Middle frontal gyrus (tissue), 1 donor: ENCODE measurements at regions not wholly inside any gene's neighbourhood (a gene's known extent, or its start where the extent isn't known, plus 50 kb on each side); places are given as distances from the start of the nearest gene placed in this dataset.
"Not testable (repeated sequence)": the region's sequence is repeated elsewhere in the genome, so short reads cannot be mapped to it uniquely, and the experiment has no call there.

Experiments used
- DNase-seq: peaks from one replicate; pipeline ENCODE4 v3.0.0-alpha.2; 2015; ENCODE audit warnings: low spot score; ENCODE audit errors: extremely low spot score

DNA sequence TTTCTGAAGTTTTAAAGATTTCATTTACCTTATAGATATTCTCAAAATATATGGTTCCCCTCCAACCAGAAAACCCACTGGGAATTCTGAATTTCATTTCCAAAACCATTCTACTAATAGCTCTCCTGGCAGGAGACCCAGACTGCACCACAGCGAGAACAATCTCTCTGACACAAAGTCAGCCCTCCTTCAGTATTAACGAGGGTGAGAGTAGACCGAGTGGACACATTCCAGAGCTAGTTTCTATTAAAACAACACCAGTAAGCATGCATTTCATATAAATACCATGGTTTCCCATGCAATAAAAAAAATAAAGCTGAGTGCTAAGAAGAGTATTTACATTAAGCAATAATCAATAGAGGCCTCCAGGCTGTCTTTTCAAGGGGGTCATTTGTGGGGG is 899.6 kb upstream of the SLC35B3 start:
- DNase-seq: no peak

DNA sequence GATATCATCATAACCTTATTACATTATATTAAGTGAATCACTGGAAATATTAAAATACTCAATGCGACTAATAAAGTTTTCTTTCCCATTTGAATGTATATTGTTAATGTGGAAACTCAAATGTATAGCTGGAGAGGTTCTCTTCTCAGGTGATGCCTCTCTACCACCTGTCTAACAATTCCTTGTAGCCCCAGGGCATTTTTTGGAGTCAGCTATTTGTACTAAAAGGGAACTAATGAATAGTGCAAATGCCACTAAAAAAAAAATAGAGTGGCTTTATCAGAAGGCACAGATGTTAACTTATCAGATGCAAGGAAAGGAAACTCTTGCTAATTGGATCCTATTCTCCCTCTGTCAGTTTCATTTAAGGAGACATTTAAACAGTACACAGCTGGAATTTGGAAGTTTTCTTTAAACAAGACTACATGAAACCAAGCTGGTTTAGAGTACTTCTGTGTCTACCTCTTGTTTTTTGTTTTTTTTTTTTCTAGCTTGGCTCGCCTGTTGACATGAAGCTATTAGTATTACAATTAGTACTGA is 897.0 kb upstream of the SLC35B3 start:
- no peak for DNase-seq

DNA sequence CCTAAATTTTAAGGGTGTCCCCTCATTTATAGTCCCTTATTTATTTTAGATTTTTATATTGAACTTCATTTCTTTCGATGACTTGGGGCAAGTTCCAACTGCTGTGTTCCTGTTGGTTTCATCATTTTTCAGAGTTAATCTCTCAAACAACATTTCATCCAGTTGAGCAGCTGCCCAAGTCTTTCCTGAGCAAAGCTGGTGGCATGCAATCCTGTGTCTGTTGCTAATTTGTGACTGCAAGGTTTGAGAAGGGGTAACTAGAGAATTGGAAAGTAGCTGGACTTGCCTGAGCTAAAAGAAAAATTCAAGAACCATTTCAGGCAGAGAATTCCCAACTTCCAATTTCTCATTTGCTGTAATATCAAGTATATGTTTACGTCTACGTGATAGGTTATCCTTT is 881.5 kb upstream of the SLC35B3 start:
- DNase-seq: no peak

DNA sequence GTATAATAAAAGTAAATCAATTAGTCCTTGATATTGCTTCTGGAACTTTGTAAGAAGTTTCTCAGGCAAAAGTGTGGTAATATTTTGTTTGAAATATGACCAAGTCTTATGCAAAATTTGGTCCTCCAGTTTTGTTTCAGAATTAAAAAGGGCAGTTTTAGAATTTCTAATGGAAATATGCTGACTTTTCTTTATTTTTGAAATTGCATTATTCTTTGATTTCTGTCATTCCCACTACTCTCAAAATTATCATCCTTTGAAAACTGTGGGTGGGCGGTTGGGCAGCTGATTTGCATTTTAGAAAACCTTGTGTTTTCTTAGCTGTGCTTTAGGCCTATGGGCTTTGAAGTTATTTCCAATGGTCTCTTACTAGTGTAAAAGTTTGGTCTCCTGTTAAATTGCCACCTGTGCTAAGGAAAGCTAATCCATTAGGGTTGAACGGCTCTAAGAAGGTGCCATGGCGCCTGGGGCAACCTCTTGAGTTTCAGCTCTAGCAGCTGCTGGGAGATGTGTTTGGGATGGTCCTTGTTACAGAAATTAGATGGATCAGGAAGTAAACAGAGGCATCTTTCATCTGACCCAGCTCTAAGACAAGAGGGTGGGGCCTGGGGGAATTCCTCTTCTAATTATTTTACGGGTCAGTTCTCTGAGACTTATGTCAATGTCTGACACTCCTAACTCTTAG is 880.8 kb upstream of the SLC35B3 start:
- no peak for DNase-seq

DNA sequence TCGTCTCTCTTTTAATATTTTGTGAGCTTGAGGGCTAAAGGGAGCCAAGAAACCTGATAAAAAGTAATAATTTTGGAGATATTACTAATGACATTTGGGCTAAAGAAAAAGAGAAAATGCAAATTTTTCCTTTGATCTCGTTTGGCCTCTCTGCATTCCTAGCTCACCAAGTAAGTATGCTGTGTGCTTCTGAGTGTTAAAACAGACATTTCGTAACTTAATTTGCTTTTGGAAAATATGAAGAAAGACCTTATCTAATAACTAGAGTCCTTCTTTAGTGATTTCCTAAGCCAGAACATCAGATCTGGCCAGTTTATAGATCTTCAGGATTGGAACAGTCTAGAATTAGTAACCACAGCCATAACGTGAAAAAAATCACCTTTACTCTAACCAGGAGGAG is 872.9 kb upstream of the SLC35B3 start:
- no peak for DNase-seq

DNA sequence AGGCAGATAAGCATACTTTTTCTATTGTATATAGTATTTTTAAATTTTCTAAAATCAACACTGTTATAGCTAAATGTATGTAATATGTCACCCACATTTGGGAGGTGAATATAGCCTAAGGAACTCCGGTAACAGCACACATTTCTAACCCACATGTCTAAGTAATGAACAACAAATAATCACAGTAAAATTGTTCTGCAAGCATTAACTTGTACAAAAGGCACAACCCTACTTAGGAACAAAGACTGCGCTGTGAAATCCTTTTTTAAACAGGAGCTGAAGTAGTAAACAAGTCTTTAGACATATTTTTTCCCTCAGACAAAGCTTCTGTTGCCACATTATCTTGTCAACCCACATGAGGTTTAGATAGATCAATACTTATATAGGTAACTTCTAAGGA is 872.4 kb upstream of the SLC35B3 start:
- no peak for DNase-seq

DNA sequence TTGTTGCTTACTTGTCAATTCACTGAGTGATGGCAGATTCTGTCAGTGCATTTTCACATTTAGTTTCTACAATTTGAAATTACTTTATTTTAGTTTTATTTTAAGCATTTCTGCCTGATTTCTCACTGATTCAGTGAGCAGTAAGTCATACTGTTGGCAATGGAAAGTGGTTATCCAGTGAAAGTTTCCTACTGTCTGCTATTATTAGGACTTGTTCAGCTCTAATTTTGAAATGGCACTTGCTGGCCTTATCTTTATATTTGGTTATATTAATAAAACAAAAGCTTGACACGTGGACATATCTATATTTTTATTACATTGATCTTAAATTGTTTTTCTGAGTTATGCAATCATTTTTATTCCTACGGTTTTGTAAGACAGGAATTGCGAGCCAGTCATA is 871.8 kb upstream of the SLC35B3 start:
- no peak for DNase-seq

DNA sequence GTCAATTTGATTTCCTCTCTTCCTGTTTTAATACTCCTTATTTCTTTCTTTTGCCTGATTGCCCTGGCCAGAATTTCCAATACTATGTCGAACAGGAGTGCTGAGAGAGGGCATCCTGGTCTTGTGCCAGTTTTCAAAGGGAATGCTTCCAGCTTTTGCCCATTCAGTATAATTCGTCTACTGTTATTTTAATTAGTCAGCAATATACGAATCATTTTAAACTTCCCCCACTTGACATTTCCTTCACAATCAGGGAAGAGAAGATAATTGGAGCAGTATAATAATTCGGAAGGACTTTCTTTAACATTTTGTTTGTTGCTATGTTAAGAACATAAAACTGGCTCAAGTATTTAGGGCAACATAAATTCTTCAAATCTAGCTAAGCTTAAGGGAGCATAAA is 860.3 kb upstream of the SLC35B3 start:
- no peak for DNase-seq

DNA sequence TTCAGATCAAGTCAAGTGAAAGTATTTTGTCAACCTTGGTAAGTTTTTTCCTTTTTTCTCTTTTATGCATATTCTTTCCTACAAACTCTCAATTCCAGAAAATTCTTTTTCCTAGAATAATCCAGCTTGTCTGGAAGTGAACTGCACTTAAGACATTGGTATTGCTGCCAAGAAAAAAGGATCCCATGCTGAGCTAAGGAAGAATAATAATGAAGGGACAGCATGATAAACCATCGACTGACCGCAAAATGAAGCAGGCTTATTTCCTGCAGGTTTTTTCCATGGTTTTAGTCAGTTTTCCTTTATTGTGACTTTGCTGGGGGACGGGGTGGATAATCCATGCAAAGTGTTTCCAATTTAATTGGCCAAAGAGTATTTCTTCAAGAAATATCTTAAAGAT is 857.6 kb upstream of the SLC35B3 start:
- DNase-seq: no peak

DNA sequence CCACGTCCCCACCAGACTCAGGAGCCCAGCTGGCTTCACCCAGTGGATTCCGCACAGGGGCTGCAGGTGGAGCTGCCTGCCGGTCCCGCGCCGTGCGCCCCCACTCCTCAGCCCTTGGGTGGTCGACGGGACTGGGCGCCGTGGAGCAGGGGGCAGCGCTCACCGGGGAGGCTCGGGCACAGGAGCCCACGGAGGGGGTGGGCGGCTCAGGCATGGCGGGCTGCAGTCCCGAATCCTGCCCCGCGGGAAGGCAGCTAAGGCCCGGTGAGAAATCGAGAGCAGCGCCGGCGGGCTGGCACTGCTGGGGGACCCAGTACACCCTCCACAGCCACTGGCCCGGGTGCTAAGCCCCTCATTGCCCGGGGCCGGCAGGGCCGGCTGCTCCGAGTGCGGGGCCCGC is 855.0 kb upstream of the SLC35B3 start:
- not testable (repeated sequence) for DNase-seq

DNA sequence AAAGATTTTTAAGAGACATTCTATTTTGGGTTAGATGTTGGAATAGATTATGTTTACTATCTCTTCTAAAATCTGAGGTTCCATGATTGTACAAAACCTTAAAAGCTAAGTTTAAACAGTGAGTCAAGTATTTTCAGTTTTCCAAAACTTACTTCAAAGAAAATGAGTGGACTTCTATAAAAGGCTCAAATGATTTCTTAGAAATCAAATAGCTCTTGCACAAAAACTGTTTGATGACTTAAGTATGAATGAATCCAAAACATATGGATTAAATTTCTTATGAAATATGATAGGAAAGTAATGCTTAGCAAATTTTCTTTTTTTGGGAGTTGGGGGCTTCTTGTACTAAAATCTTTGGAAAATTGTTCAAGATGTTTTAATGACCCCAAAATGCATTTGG is 837.3 kb upstream of the SLC35B3 start:
- DNase-seq: no peak

DNA sequence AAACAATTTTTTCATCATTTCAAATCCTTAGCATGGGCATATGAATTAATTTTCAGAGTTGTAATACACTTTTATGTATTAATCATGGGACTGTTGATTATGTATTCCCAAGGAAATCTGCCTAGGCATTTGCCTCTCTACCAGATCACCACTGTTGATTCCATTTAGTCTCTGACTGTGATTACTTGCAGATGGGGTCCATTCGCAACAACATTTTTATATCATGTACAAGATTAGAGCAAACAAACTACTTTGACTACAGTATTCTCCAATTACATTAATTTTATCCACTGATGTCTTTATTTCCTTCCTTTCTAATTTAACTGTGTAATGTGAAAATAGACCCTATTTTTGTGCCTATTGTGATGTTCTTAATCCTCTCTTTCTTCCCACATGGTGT is 831.4 kb upstream of the SLC35B3 start:
- no peak for DNase-seq

DNA sequence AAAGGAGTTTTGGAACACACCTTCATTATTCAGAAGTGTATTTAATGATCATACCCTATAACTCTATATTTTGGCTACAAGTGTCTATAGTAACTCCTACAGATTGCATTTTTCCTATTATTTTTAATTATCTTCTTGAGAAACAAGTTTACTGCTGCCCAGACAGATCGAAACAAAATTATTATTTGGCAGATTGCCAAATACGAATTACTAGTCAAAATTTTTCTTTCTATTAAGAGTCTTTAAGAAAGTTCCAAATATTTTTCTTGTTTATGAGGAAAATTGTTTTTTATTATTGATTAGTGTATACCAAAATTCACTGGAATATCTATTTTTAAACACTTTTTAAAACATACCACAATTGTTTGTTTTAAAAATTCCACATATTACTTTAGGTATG is 821.9 kb upstream of the SLC35B3 start:
- no peak for DNase-seq

DNA sequence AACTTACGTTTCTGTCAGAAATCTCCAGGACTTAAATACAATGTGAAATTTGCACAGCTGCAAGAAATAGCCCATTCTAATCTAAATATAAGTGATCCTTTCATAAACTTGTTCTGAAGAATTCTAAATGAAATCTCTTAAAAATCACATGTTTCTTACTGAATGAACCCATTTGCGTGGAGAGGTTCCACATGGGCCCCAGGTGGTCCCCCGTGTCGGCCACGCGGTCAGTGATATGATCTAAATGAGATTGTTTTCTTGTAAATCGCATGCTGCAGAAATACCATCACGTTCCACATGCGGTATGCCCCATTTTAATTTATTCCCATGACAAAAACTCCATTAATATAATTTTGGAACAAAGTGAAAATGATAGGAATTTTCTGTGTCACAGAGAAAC is 818.9 kb upstream of the SLC35B3 start:
- DNase-seq: no peak

DNA sequence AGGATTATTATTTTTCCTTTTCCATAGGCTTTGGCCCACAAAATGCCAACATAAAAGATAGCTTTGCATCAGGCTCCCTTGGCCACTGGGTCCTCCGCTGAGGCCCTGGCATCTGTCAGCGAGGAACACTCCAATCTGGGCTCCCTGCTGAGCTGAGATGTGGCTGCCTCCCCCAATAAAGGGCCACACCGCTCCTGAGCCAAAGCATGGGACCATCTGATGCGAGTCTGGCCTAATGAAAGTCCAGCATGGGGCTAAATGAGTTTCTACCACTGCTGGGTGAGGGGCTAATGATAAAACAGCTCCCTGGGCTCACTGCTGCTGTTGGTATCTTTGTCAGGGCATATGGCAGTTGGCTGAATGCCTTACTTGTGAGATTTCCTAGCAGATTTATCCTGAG is 817.5 kb upstream of the SLC35B3 start:
- DNase-seq: no peak

DNA sequence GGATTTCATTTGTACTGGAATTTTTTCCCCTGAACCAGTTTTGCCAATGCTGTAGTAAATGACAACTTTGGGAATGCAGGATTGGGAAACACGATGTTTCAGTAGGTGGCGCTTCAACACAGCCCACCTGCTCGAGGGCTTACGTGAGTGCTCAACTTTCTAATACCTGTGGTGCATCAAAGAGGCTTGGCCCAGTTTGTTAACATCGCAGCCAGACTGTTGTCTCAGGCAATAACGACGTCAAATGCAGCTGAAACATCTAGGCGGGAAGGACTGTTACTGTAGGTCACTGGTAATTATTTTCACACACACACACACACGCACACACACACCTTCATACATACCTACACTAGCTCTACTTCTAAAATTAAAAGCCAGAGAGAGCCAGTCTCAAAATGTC is 815.5 kb upstream of the SLC35B3 start:
- no peak for DNase-seq

DNA sequence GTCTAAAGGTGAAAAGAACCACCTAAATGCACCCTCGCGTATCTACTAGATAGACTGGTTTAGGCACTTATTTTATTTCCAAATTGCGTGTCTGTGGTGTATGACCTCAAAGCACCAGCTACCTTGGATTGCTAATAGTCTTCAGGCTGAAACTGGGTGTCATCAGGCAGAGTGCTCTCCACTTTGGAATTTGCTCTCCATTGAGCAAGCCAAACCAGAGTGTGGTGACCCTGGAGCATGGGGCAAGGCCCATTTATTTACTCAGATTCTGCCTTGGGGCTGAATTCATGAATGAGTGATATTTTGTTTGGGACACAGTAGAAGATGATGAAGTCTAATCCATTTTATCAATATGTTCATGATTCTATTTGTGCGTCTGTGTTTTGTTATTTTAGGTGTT is 812.8 kb upstream of the SLC35B3 start:
- DNase-seq: no peak

DNA sequence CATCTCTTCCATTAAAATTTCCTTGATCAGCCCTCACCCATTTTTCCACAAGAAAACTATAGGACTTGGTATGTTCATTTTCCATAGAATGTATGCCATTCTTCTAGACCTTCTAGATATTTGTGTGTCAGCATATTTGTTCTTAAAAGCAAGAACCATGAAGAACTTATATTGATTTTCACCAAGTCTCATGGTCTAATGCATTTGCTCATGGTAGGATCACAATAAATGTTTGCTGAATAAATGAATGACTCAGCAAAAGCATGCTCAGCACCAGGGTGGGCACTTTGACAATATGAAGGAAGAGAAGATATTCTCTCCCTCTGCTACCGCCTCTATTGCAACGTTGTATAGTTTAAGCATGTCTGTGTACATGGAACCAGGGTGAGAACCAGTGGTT is 805.5 kb upstream of the SLC35B3 start:
- DNase-seq: no peak

DNA sequence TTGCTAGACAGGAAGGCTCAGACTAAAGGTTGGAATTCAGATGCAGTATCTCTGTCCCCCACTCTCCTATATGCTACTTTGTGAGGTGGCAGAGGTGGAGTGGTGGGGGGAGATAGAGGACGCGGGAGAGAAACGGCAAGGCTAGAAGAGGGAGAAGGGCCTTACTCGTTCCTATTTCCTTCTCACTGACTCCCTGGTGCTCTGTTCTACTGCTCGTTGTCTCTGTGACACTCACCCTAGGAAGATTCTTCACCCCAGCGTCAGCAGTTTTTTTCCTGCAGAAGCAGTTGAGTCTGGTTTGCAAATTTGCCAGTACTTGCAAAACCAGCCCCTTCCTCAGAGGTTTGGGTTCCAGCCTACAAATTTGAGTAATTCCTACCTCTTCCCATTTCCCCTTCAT is 801.1 kb upstream of the SLC35B3 start:
- DNase-seq: no peak

DNA sequence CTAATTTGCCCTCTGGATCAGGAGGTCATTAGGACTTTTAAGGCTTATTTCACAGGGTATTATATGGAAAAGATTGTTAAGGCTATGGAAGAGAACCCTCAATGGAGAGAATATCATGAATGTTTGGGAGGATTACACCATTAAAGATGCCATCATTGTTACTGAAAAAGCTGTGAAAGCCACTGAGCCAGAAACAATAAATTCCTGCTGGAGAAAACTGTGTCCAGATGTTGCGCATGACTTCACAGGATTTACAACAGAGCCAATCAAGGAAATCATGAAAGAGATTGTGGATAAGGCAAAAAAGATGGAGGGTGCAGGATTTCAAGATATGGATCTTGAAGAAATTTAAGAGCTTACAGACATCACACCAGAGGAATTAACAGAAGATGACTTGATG is 798.3 kb upstream of the SLC35B3 start:
- DNase-seq: no peak

DNA sequence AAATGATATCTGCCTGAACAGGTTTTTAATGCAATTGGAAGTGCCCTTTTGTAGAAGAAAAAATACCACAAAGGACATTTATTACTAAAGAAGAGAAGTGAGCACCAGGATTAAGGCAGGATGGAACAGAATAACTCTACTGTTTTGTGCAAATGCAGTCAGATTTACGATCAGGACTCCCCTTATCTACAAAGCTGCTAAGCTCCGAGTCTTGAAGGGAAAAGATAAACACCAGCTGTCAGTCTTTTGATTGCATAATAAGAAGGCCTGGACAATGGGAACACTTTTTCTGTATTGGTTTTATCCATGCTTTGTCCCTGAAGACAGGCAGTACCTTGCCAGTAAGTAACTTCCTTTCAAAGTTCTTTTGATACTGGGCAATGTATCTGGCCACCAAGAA is 797.9 kb upstream of the SLC35B3 start:
- no peak for DNase-seq

DNA sequence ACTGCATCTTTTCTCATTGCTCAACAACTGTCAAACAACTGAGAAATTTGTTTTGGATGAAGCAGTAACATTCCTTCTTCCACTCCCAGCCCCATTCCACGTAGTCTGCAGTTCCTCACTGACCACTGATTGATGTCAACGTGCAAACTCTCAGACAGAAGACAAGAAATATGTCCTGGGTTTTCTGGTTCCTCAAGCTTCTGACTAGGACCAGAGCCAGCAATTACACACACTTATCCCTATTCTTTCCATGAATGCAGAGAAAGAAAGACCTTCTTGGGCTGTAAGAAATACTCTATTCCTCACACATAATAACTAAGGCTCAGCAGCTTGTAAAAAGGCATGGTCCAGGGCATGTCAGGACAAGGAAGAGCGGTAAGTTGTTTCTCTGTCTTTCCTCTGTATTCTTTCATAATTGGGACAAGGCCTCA is 790.1 kb upstream of the SLC35B3 start:
- DNase-seq: no peak

DNA sequence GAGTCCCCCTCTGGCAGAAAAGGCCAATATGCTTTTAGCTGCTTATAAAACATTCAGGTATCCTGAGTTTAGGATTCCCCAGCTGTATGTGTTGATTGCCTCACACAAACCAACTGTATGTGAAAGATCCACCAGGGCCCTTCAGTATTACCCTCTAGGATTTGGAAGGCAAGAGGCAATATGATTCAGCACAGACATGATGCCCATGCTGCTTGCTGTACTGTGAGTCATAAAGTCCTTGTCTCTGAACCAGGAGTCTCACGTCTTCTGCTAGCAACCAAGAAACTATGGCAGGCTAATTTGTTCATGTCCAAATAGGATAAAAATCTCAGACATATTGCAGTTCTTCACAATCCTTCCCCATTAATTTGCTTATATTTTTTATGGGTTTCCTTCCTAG is 789.2 kb upstream of the SLC35B3 start:
- DNase-seq: no peak

DNA sequence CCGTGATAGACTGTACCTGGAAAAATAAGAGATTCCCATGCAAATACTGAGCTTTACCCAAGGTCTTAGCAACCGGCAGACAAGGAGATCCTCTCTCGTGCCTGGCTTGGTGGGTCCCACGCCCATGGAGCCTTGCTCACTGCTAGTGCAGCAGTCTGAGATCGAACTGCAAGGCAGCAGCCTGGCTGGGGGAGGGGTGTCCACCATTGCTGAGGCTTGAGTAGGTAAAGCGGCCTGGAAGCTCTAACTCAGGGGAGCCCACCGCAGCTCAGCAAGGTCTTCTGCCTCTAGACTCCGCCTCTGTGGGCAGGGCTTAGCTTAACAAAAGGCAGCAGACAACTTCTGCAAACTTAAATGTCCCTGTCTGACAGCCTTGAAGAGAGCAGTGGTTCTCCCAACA is 778.4 kb upstream of the SLC35B3 start:
- DNase-seq: not testable (repeated sequence)
